ENCODE measurements at regions not wholly inside any gene's neighbourhood (a gene's known extent, or its start where the extent isn't known, plus 50 kb on each side); places are given as distances from the start of the nearest gene placed in this dataset.
"Not testable (repeated sequence)": the region's sequence is repeated elsewhere in the genome, so short reads cannot be mapped to it uniquely, and the experiment has no call there.

- H2BK20ac ChIP-seq (ENCODE audit: low read depth, low read length), result no peak overlapping the region
- POLR2A ChIA-PET (ENCODE audit: unreplicated experiment), result no interaction called here
- no peak overlapping the region for H3K27ac ChIP-seq (ENCODE audit: insufficient read depth, low read length)
- dilution Hi-C loops (cut with HindIII; ENCODE audit: low sequenced_read_pairs, unreplicated experiment) (no loop called here), intact Hi-C loops (cut with micrococcal nuclease) (no loop called here), in situ Hi-C loops (cut with MboI; ENCODE audit: low sequenced_read_pairs) (no loop called here)
- H4K5ac ChIP-seq (ENCODE audit: low read depth, low read length), result no peak overlapping the region
- H2BK120ac ChIP-seq (ENCODE audit: low read depth, low read length), result no peak overlapping the region
- H3K9ac ChIP-seq (ENCODE audit: low read depth, low read length), result no peak overlapping the region
- H2BK15ac ChIP-seq (ENCODE audit: low read depth, low read length), result no peak overlapping the region
- ATAC-seq (ENCODE audit: low read depth) (no peak), DNase-seq (no peak)
- H4K20me1 ChIP-seq (ENCODE audit: insufficient read depth, low read length), result no peaks in the 10 kb centered on the region
- no peaks in the 10 kb centered on the region for H3K4me1 ChIP-seq (ENCODE audit: control insufficient read depth, insufficient read depth, low read length)
- H3K56ac ChIP-seq (ENCODE audit: extremely low read depth, insufficient read depth, low read length), result no peak overlapping the region
- H3K9me3 ChIP-seq (ENCODE audit: control insufficient read depth, insufficient read depth, low read length), result no peaks in the 10 kb centered on the region; the same call in 1 of the 2 replicates
- H3K4me3 ChIP-seq (ENCODE audit: insufficient read depth, low read depth, low read length), result no peak overlapping the region
- TF ChIP-seq MAFK (IDR thresholded peaks at IDR 0.05; ENCODE audit: low read depth, low read length) (no peak), RAD21 (IDR thresholded peaks at IDR 0.05; ENCODE audit: low read length) (no peak), USF2 (IDR thresholded peaks at IDR 0.05; ENCODE audit: low read depth, low read length) (no peak), NFE2L2 (IDR thresholded peaks at IDR 0.05; ENCODE audit: low read depth, low read length) (no peak), SMC3 (IDR thresholded peaks at IDR 0.05; ENCODE audit: low read depth, low read length) (no peak), CHD1 (IDR thresholded peaks at IDR 0.05; ENCODE audit: low read depth, low read length) (no peak), MXI1 (IDR thresholded peaks at IDR 0.05; ENCODE audit: borderline replicate concordance, low read depth, low read length) (no peak)
- no peak overlapping the region for H3K4ac ChIP-seq (ENCODE audit: low read depth, low read length)
- H2AK5ac ChIP-seq (ENCODE audit: low read depth, low read length), result no peak overlapping the region
- CTCF ChIA-PET, result no interaction called here
- H3K4me2 ChIP-seq (ENCODE audit: low read depth, low read length), result no peak overlapping the region
- H3K79me1 ChIP-seq (ENCODE audit: low read depth in 1 of 2, low read length in 2 of 2), result no peaks in the 10 kb centered on the region
- H3K36me3 ChIP-seq (ENCODE audit: control insufficient read depth, insufficient read depth, low read length), result no peaks in the 10 kb centered on the region
- H3K18ac ChIP-seq (ENCODE audit: low read depth, low read length), result no peak overlapping the region
- no peaks in the 10 kb centered on the region for H3K9me1 ChIP-seq (ENCODE audit: insufficient read depth, low read length)
- H2BK5ac ChIP-seq (ENCODE audit: low read depth, low read length, poor library complexity, severe bottlenecking), result no peak overlapping the region
- no peaks in the 10 kb centered on the region for H3K27me3 ChIP-seq (ENCODE audit: control insufficient read depth, insufficient read depth, low read length)
- no peak overlapping the region for H2AK9ac ChIP-seq (replicated peaks; ENCODE audit: low read depth, low read length, poor library complexity)
- BruUV-seq (replicated peaks), result no TSS peak
- H4K91ac ChIP-seq (ENCODE audit: insufficient read depth, low read depth, low read length), result no peak overlapping the region
- no peak overlapping the region for H2AFZ ChIP-seq (replicated peaks; ENCODE audit: low read length, poor library complexity)
- H3K23ac ChIP-seq (ENCODE audit: low read depth, low read length), result no peak overlapping the region
- no peak overlapping the region for H4K8ac ChIP-seq (ENCODE audit: low read depth in 2 of 2, low read length in 2 of 2)
- no peak overlapping the region for H3K14ac ChIP-seq (replicated peaks; ENCODE audit: low read depth, low read length)
These were observed 340.2 kb upstream of the SOX9 start for GRCh38 chr17:71780596-71780995.

GRCh38 chr17:71782021-71782420 lies 338.8 kb upstream of the SOX9 start:
- H3K4me1 ChIP-seq (ENCODE audit: control insufficient read depth, insufficient read depth, low read length); H3K56ac ChIP-seq (ENCODE audit: extremely low read depth, insufficient read depth, low read length); H3K23ac ChIP-seq (ENCODE audit: low read depth, low read length); in situ Hi-C loops (cut with MboI; ENCODE audit: low sequenced_read_pairs); CTCF ChIA-PET; H3K9me3 ChIP-seq (ENCODE audit: control insufficient read depth, insufficient read depth, low read length); POLR2A ChIA-PET (ENCODE audit: unreplicated experiment); H3K18ac ChIP-seq (ENCODE audit: low read depth, low read length); DNase-seq; H3K27me3 ChIP-seq (ENCODE audit: control insufficient read depth, insufficient read depth, low read length); H3K79me1 ChIP-seq (ENCODE audit: low read depth in 1 of 2, low read length in 2 of 2); H2BK15ac ChIP-seq (ENCODE audit: low read depth, low read length); BruUV-seq (replicated peaks); H3K9me1 ChIP-seq (ENCODE audit: insufficient read depth, low read length); intact Hi-C loops (cut with micrococcal nuclease); H3K36me3 ChIP-seq (ENCODE audit: control insufficient read depth, insufficient read depth, low read length); ATAC-seq (ENCODE audit: low read depth); H3K9ac ChIP-seq (ENCODE audit: low read depth, low read length); H3K27ac ChIP-seq (ENCODE audit: insufficient read depth, low read length); H3K4me2 ChIP-seq (ENCODE audit: low read depth, low read length); H2BK120ac ChIP-seq (ENCODE audit: low read depth, low read length); H2AK9ac ChIP-seq (replicated peaks; ENCODE audit: low read depth, low read length, poor library complexity); H4K5ac ChIP-seq (ENCODE audit: low read depth, low read length); H4K8ac ChIP-seq (ENCODE audit: low read depth in 2 of 2, low read length in 2 of 2); H2BK5ac ChIP-seq (ENCODE audit: low read depth, low read length, poor library complexity, severe bottlenecking); H4K91ac ChIP-seq (ENCODE audit: insufficient read depth, low read depth, low read length); H3K4me3 ChIP-seq (ENCODE audit: insufficient read depth, low read depth, low read length); H3K4ac ChIP-seq (ENCODE audit: low read depth, low read length); H4K20me1 ChIP-seq (ENCODE audit: insufficient read depth, low read length); H2AK5ac ChIP-seq (ENCODE audit: low read depth, low read length); H2BK20ac ChIP-seq (ENCODE audit: low read depth, low read length); dilution Hi-C loops (cut with HindIII; ENCODE audit: low sequenced_read_pairs, unreplicated experiment); H2AFZ ChIP-seq (replicated peaks; ENCODE audit: low read length, poor library complexity); H3K14ac ChIP-seq (replicated peaks; ENCODE audit: low read depth, low read length): not testable (repeated sequence)
- no CpG with 5 or more reads among the region's 8 CpGs for WGBS, 2 experiments (ENCODE audit: extremely low coverage in 2 of 2, insufficient read length in 1 of 2)

Measured in IMR-90 (cell line).